Esophagus squamous epithelium (tissue), 4 donors: ENCODE measurements at regions not wholly inside any gene's neighbourhood (a gene's known extent, or its start where the extent isn't known, plus 50 kb on each side); places are given as distances from the start of the nearest gene placed in this dataset.

Experiments
- CTCF ChIP-seq, 6 experiments: fragments of 450-650 bp in 4 of 6; fragments of 200-600 bp in 2 of 6; sonication (generic) in 2 of 6; IDR thresholded peaks; one replicate each; pipeline ENCODE4 v1.5.1; 2016 to 2019; ENCODE audit warnings: antibody characterized with exemption in 6 of 6, mild to moderate bottlenecking in 4 of 6, moderate library complexity in 4 of 6
- POLR2A ChIP-seq, 4 donors: fragments of 450-650 bp; IDR thresholded peaks; one replicate each; pipeline ENCODE4 v1.6.1; 2017; ENCODE audit warnings: antibody characterized with exemption in 4 of 4, mild to moderate bottlenecking in 4 of 4, moderate library complexity in 3 of 4

DNA sequence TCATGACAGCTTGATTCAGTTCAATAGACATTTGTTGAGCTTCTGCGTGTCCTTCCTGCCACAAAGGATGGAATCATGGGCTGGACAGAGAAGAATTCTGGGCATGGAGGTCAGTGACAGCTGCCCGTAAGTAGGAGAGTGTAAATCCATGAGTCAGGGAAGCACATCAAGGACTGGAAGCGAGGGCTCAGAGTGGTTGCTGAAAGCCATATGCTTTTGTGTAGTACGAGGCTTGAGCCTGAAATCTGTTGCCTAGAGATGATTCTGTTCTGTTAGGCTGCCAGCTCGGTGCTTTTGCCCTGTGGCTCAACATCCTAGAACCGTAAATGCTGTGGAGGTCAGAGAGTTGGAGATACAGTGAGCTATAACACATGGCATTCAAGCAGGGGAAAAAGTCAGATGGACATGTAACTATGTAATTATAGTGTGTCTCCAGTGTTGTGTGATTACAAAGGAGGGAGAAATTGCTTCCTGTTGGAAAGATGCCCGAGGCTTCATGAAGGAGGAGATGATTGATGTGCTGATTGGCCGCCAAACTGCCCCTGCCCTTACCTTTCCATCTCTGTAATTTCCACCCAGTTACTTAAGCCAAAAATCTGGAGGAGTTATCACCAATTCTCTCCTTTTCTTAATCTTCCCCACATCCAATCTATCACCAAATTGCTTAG lies 92.8 kb upstream of the CACNA1E start:
- TF ChIP-seq POLR2A (IDR thresholded peaks at IDR 0.05) = no peak
- no peak for TF ChIP-seq CTCF (IDR thresholded peaks at IDR 0.05)
